Fibroblast of pulmonary artery (primary cell): ENCODE measurements at regions not wholly inside any gene's neighbourhood (a gene's known extent, or its start where the extent isn't known, plus 50 kb on each side); places are given as distances from the start of the nearest gene placed in this dataset.
"Not testable (repeated sequence)": the region's sequence is repeated elsewhere in the genome, so short reads cannot be mapped to it uniquely, and the experiment has no call there.

Experiments
- DNase-seq: peaks from one replicate; pipeline ENCODE4 v3.0.0-alpha.2; 2010; ENCODE audit warnings: low read depth
- H3K4me3 ChIP-seq: replicated peaks from 2 replicates; pipeline ENCODE4 v1.5.1; 2011; ENCODE audit warnings: low read depth, mild to moderate bottlenecking, control low read depth, low read length, moderate library complexity
- TF ChIP-seq, protein P1 (sequence below): IDR thresholded peaks from 2 replicates; pipeline ENCODE4 v1.5.1; 2011; ENCODE audit warnings: mild to moderate bottlenecking, control low read depth, low read length, inconsistent platforms; ENCODE audit errors: missing control alignments

DNA sequence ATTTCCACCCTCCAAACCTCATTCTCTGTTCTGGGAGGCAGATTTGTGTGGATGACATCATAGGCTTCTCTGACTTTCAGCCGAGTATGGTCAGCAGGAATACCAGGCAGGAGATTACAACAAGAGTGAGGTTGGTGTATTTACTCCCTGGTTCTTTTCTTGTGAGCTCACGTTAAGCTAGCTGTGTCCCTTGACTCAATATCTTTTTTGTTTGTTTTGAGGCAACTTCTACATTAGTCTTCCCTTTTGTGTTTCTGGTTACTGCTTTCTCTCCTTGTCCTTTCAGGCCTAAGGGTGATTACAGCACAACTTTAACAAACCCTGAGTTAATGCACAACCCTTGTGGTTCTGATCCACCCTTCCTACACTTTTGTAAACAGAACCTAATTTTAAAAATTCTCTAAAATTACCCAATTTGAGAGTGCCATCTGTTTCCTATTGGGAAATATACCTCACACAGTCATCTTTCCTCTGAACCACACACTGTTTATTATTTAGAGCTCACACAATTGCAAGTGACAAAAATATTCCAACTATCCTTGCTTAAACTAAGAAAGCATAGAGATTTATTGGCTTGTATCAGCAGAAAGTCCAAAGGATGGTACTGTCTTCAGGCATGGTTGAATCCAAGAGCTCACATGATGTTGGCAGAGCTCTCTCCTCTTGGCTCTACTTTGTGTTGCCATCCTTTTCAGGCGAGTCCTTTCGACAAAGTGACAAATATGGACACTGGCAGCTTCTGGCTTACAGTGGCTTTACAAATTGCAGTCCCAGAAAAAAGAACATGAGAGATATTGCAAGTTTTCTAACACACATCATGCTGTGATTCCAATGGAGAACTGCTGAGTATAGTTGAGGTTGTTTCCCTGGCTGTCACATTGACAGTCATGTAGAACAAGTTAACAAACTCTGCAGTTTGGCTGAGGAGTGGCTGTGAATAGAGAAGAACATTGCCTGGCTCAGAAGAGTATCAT lies 150.5 kb upstream of the DDIT4L start:
- DNase-seq, result peak; percentile 51
- H3K4me3 ChIP-seq, result no peak overlapping the region
- TF ChIP-seq, protein P1, sequence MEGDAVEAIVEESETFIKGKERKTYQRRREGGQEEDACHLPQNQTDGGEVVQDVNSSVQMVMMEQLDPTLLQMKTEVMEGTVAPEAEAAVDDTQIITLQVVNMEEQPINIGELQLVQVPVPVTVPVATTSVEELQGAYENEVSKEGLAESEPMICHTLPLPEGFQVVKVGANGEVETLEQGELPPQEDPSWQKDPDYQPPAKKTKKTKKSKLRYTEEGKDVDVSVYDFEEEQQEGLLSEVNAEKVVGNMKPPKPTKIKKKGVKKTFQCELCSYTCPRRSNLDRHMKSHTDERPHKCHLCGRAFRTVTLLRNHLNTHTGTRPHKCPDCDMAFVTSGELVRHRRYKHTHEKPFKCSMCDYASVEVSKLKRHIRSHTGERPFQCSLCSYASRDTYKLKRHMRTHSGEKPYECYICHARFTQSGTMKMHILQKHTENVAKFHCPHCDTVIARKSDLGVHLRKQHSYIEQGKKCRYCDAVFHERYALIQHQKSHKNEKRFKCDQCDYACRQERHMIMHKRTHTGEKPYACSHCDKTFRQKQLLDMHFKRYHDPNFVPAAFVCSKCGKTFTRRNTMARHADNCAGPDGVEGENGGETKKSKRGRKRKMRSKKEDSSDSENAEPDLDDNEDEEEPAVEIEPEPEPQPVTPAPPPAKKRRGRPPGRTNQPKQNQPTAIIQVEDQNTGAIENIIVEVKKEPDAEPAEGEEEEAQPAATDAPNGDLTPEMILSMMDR, result no peak

DNA sequence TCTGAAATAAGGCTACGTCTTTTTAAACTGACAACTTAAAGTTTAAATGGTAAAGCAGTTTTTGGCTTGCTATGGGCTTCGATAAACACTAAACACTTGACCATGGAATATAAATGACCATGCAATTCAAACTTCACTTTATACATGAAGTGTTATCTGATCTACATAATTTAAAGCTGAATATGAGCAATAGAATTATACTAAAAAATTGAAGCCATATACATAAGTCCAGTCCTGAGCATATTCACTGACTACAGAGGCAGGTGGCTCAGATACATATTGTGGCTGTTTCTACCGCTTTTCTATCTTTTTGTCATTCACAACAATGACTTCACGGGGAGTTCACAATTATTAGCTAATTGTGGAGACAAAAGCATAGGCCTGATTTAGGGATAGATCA lies 149.6 kb upstream of the DDIT4L start:
- no peak for DNase-seq
- TF ChIP-seq, protein P1, result no peak
- no peak overlapping the region for H3K4me3 ChIP-seq

DNA sequence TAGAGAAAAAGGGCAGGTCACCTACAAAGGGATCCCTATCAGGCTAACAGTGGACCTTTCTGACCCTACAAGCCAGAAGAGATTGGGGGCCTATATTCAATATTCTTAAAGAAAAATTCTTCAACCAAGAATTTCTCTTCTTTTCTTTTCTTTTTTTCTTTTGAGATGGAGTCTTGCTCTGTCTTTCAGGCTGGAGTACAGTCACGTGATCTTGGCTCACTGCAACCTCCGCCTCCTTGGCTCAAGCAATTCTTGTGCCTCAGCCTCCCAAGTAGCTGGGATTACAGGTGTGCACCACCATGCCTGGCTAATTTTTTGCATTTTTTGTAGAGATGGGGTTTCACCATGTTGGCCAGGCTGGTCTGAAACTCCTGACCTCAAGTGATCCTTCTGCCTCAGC lies 143.2 kb upstream of the DDIT4L start:
- H3K4me3 ChIP-seq, DNase-seq: not testable (repeated sequence)

DNA sequence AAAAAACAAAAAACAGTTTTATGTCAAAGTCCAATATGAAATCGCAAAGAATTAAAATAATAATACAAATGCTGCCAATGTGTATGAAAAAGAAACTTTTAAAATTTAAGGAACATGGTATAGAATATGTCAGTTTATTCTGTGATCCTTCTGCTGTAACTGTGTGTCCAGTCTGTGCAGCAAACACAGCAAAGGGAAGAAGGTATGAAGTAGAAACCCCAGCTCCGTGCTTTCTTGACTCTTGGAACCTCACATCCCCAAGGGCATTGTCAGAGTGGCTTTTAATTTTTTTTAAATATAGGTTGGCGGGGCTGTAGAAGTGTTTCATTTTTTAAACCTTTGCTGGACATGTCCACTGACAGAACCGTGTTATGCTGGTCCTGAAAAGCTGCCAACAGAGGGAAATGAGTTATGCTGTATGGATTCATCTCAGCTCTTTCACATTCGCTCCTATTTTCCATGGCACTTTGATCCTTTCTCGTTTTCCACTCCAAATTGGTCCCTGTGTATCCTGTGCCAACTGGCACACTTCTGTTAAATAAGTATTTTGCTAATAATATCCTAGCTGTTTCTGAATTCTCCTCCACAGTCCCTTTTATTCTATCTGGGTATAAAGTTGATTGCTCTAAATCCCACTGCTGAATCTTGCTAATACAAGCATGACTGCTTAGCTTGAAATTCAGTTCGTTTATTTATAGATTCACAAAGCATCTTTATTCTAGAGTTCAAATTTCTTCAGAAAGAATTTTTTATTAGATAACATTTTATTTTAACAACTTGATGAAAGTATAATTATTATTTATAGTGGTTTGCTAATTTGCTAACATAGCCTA lies 127.0 kb upstream of the DDIT4L start:
- peak; percentile 25 for DNase-seq
- H3K4me3 ChIP-seq, result no peak overlapping the region
- TF ChIP-seq, protein P1, result no peak

DNA sequence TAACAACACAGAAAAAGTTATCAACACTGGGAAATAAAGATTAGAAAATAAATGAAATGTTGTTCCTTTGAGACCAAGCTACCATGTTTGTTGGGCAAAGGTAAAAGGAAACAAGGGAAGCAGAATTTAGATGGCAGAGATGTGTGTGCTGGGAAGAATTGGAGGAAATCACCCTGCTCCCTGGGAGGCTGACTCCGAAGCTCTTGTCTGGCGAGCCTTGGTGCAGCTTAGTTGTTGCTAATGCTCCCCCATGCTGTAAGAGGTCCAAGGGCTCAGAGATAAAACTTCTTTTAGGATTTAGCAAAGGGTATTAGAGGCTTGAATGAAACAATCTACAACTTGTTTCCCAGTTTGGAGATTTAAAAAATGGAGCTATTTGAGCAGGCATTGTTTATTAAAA lies 123.8 kb upstream of the DDIT4L start:
- TF ChIP-seq, protein P1, result no peak
- H3K4me3 ChIP-seq, result no peak overlapping the region
- DNase-seq, result no peak

DNA sequence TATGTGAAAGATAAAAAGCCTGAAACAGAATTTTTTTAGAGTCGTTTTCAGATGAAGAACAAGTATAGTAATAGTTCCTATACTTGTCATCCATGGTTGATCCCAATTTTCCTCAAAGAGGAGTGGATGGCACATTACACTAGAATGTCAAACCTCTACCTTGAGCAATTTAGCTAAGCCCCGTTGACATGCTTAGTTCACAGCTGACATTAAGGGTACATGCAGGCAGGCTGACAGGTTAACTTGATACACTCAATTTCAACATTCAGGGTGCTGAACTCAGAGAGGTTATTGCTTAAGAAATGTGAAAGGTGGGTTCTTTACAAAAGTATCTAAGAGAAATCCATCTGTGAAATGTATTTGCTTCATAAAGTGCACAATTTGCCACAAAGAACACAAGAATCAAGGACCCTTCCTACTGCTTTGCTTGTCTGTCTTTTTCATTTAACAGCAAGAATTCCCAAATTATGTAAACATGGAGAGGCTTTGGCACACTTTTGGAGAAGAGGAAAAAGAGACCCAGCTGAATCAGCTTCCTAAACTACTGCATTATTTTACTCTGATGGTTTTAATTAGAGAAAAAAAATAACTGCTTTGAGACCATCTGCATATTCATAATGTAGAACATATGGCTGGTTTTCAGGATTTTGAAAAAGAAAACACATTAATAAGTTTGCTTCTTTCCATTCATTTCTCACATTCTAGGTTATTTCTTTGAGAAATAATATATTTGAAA lies 122.5 kb upstream of the DDIT4L start:
- no peak overlapping the region for H3K4me3 ChIP-seq
- no peak for DNase-seq
- TF ChIP-seq, protein P1, result no peak

DNA sequence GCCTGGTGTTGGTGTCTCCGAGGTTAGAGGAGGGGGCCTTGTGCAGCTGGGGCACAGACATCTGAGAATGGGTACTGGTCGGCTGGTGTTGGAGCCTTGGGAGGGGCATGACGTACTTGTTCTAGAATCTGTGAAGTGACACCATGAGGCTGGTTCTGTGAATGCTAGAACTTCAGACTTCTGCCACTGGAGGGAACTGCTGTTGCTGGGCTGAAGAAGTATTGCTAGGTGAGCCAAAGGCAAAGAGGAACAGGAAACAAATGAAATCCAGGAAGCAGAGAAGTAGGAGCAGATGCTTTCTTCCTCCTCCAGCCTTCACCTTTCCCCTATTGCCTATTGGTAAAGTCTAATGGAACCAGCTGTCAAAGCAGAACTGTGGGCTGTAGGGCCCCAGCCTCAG lies 120.9 kb upstream of the DDIT4L start:
- TF ChIP-seq, protein P1, result peak; percentile 36
- peak; percentile 35 for DNase-seq

More for the DNA sequence above, 120.9 kb upstream of the DDIT4L start:
- no peak overlapping the region for H3K4me3 ChIP-seq
